ENCODE measurements at regions not wholly inside any gene's neighbourhood (a gene's known extent, or its start where the extent isn't known, plus 50 kb on each side); places are given as distances from the start of the nearest gene placed in this dataset.
"Not testable (repeated sequence)": the region's sequence is repeated elsewhere in the genome, so short reads cannot be mapped to it uniquely, and the experiment has no call there.

- Histone ChIP-seq H3K36me3 (no peaks in the 10 kb centered on the region), H3K27ac (no peak overlapping the region), H3K27me3 (no peaks in the 10 kb centered on the region), H3K4me3 (no peak overlapping the region), H3K4me1 (no peaks in the 10 kb centered on the region), H3K9me3 (peaks cover 0 to 6% (median 0%) of the 10 kb centered on the region in 4 donors)
- TF ChIP-seq POLR2A (IDR thresholded peaks at IDR 0.05) (no peak), POLR2AphosphoS5 (IDR thresholded peaks at IDR 0.05) (no peak), CTCF (IDR thresholded peaks at IDR 0.05) (no peak), EP300 (IDR thresholded peaks at IDR 0.05) (no peak)
- 50 to 81% methylated on average over 5 of the region's 5 CpGs for WGBS, 2 donors
- DNase-seq: no peak
- intact Hi-C loops (cut with DNase I): no loop called here
Measured at GRCh38 chr10:36534471-36535002, 590.9 kb upstream of the ANKRD30A start.

DNA sequence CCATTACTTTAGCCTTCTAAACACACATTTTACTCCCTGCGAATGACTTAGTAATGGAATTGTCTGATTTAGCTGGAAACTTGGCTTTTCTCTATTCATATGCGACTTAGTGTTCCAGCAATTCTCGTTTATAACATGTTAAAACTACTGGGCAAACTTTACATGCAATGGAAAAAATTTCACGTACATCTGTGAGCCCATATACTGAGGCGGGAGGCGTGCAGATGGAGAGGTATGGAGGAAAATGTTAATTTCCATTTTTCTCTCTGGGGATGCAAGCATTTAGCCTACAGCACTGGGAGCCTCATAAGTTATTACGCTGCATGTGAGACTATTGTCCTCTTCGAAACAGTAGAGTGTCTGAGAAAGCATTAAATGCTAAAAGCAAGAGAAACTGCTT is 591.5 kb upstream of the ANKRD30A start:
- Histone ChIP-seq H3K4me1 (no peaks in the 10 kb centered on the region), H3K36me3 (no peaks in the 10 kb centered on the region), H3K27ac (no peak overlapping the region), H3K27me3 (no peaks in the 10 kb centered on the region), H3K4me3 (no peak overlapping the region), H3K9me3 (peaks cover 0 to 6% (median 0%) of the 10 kb centered on the region in 4 donors)
- no peak for DNase-seq
- TF ChIP-seq CTCF (IDR thresholded peaks at IDR 0.05): no peak
- no peak for TF ChIP-seq POLR2AphosphoS5 (IDR thresholded peaks at IDR 0.05)
- no peak for TF ChIP-seq POLR2A (IDR thresholded peaks at IDR 0.05)
- no peak for TF ChIP-seq EP300 (IDR thresholded peaks at IDR 0.05)
- 85 to 90% methylated on average over 8 of the region's 8 CpGs for WGBS, 2 donors
- intact Hi-C loops (cut with DNase I): no loop called here

DNA sequence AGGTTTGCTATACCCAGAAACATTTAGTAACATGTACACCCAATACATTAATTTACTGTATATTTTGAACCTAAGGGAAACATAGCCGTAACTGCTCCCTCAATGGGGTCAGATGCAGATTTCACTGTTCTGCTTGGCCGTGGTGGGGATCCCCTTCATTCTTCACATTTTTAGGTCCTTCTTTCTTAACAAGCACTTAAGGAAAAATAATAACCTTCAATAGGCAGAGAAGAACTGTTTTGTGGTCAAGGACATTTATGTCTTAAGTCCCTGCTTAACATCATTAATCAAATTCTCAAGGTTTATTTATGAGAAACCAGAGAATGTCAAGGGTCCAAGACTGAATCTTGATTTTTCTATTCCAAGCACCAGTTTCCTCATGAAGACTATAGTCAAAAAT is 592.1 kb upstream of the ANKRD30A start:
- Histone ChIP-seq H3K36me3 (no peaks in the 10 kb centered on the region), H3K9me3 (peaks cover 0 to 6% (median 0%) of the 10 kb centered on the region in 4 donors), H3K4me1 (no peaks in the 10 kb centered on the region), H3K27ac (no peak overlapping the region), H3K27me3 (no peaks in the 10 kb centered on the region), H3K4me3 (no peak overlapping the region)
- intact Hi-C loops (cut with DNase I): no loop called here
- TF ChIP-seq POLR2AphosphoS5 (IDR thresholded peaks at IDR 0.05): no peak
- TF ChIP-seq EP300 (IDR thresholded peaks at IDR 0.05): no peak
- no peak for TF ChIP-seq POLR2A (IDR thresholded peaks at IDR 0.05)
- no peak for TF ChIP-seq CTCF (IDR thresholded peaks at IDR 0.05)
- no peak for DNase-seq
- 85 to 90% methylated on average over 2 of the region's 2 CpGs for WGBS, 2 donors

DNA sequence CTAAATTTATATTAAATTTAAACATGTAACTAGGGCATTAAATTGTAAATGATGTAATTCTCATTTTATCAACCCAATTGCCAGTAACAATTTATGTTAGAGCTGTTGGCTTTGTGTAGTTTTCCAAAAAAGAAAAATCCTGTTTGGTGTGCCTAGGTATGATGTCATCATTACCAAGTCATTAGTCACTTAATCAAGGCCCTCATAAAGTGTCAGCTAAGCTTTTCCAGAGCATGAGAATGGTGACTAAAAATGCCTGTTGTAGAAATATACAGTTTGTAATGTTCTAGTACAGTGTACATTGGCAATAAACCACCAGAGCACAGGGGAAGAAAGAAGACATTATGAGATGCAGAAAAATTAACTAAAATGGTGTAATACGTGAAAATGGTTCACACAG is 593.8 kb upstream of the ANKRD30A start:
- WGBS, 2 donors: 56 to 80% methylated on average over 1 of the region's 1 CpG
- H3K36me3 ChIP-seq: no peaks in the 10 kb centered on the region
- peaks cover 0 to 6% (median 0%) of the 10 kb centered on the region in 4 donors for H3K9me3 ChIP-seq
- H3K4me1 ChIP-seq: no peaks in the 10 kb centered on the region
- no peak overlapping the region for H3K27ac ChIP-seq
- intact Hi-C loops (cut with DNase I): no loop called here
- DNase-seq: no peak
- TF ChIP-seq POLR2A (IDR thresholded peaks at IDR 0.05): no peak
- TF ChIP-seq EP300 (IDR thresholded peaks at IDR 0.05): no peak
- TF ChIP-seq CTCF (IDR thresholded peaks at IDR 0.05): no peak
- no peak for TF ChIP-seq POLR2AphosphoS5 (IDR thresholded peaks at IDR 0.05)
- H3K4me3 ChIP-seq: no peak overlapping the region
- H3K27me3 ChIP-seq: no peaks in the 10 kb centered on the region

DNA sequence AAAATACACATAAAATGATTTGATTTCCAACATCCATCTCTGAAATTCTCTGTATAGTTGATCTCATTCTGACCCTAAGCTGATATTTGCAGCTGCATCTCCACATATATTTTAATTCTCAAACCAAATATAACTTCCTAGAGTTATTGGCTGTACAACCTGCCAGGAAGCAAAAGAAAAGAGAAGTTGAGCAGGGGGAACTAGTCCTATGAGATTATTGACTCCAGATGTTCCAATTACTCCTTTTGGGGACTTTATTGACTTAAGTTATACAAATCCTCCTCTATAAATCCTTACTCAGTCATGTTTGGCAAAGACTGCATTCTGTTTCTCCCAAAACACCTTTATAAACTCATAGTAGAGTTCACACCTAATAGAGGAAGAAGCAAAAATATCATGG is 599.4 kb upstream of the ANKRD30A start:
- H3K9me3 ChIP-seq: peaks cover 0 to 6% (median 0%) of the 10 kb centered on the region in 4 donors
- no peaks in the 10 kb centered on the region for H3K27me3 ChIP-seq
- no peak for TF ChIP-seq POLR2A (IDR thresholded peaks at IDR 0.05)
- no peak for TF ChIP-seq POLR2AphosphoS5 (IDR thresholded peaks at IDR 0.05)
- TF ChIP-seq EP300 (IDR thresholded peaks at IDR 0.05): no peak
- H3K4me3 ChIP-seq: no peak overlapping the region
- intact Hi-C loops (cut with DNase I): no loop called here
- H3K27ac ChIP-seq: no peak overlapping the region
- DNase-seq: no peak
- no peaks in the 10 kb centered on the region for H3K36me3 ChIP-seq
- no peaks in the 10 kb centered on the region for H3K4me1 ChIP-seq

- H3K27ac ChIP-seq; intact Hi-C loops (cut with DNase I); H3K4me3 ChIP-seq; H3K36me3 ChIP-seq; H3K4me1 ChIP-seq; H3K9me3 ChIP-seq; DNase-seq; H3K27me3 ChIP-seq: not testable (repeated sequence)
- WGBS, 2 donors: 94 to 95% methylated on average over 21 of the region's 21 CpGs
Measured at GRCh38 chr10:36524126-36524525, 601.3 kb upstream of the ANKRD30A start.
